HCT116 (cell line): ENCODE measurements at regions not wholly inside any gene's neighbourhood (a gene's known extent, or its start where the extent isn't known, plus 50 kb on each side); places are given as distances from the start of the nearest gene placed in this dataset.

Experiments used
- ATAC-seq: fragments of 200-7000 bp; cut with Tn5 transposase; 2 replicates; pipeline ENCODE4 v1.9.1; 2020; ENCODE audit warnings: mild to moderate bottlenecking, moderate library complexity
- BruUV-seq: library from RNA; stranded (reverse); fragments of 400-500 nt; replicated peaks from 2 replicates; lab custom pipeline; 2021; lab: Mats Ljungman, UMichigan
- CTCF ChIA-PET: fragments of 300-600 bp; sonication (Branson Sonifier 250); formaldehyde crosslinking; loops from one replicate; lab custom pipeline; 2021; ENCODE audit warnings: antibody characterized with exemption; lab: Charles Lee
- POLR2A ChIA-PET: fragments of 300-600, 350-600 bp; sonication (Branson Sonifier 250); formaldehyde crosslinking; loops from one replicate; lab custom pipeline; 2021; ENCODE audit warnings: antibody characterized with exemption; lab: Charles Lee
- RAD21 ChIA-PET, 2 experiments: fragments of 300-600 bp; sonication (Branson Sonifier 250); formaldehyde crosslinking; loops; one replicate each; lab custom pipeline; 2023; ENCODE audit warnings: low total read pairs in 2 of 2; ENCODE audit not compliant: uncharacterized antibody in 2 of 2, unreplicated experiment in 2 of 2, low non-redundant PET in 1 of 2; lab: Charles Lee
- DNase-seq: peaks from one replicate; pipeline ENCODE4 v3.0.0-alpha.2; 2010; ENCODE audit warnings: low read depth, low spot score
- H2AFZ ChIP-seq: fragments of 200-600 bp; shearing (Covaris generic), sonication (generic); 2 replicates; pipeline ENCODE4 v1.6.1; 2017; ENCODE audit warnings: low read depth, mixed run types, mixed read lengths, antibody characterized with exemption, low read length; ENCODE audit not compliant: poor library complexity, severe bottlenecking
- H3K27ac ChIP-seq: 2 replicates; pipeline ENCODE4 v1.5.1; 2012; ENCODE audit warnings: low read depth, low read length
- H3K27me3 ChIP-seq: fragments of 200-600 bp; sonication (generic); 2 replicates; pipeline ENCODE4 v1.6.1; 2016; ENCODE audit warnings: mixed run types, low read length, mixed read lengths; ENCODE audit not compliant: insufficient read depth
- H3K36me3 ChIP-seq, 2 experiments: fragments of 200-500 bp in 1 of 2; fragments of 200-600 bp in 1 of 2; sonication (Bioruptor generic) in 1 of 2; sonication (generic) in 1 of 2; 2 replicates each; pipeline versions ENCODE4 v1.5.1 to v1.6.1; 2014 to 2016; ENCODE audit warnings: low read length in 2 of 2, inconsistent platforms in 1 of 2, mixed read lengths in 1 of 2, mixed run types in 1 of 2; ENCODE audit not compliant: insufficient read depth in 2 of 2, control insufficient read depth in 1 of 2
- H3K4me1 ChIP-seq, 2 experiments: fragments of 200-600 bp in 1 of 2; sonication (generic) in 1 of 2; 2 replicates each; pipeline versions ENCODE4 v1.5.1 to v1.6.1; 2012 to 2017; ENCODE audit warnings: low read length in 2 of 2, inconsistent platforms in 1 of 2, mild to moderate bottlenecking in 1 of 2, mixed read lengths in 1 of 2, mixed run types in 1 of 2, moderate library complexity in 1 of 2; ENCODE audit not compliant: insufficient read depth in 2 of 2, control insufficient read depth in 1 of 2
- H3K4me2 ChIP-seq: fragments of 200-600 bp; sonication (generic); 2 replicates; pipeline ENCODE4 v1.6.1; 2017; ENCODE audit warnings: mixed run types, low read length, mixed read lengths
- H3K4me3 ChIP-seq, 2 experiments: fragments of 200-600 bp in 1 of 2; sonication (generic) in 1 of 2; replicated peaks in 1 of 2; 2 replicates each; pipeline ENCODE4 v1.5.1; 2011 to 2016; ENCODE audit warnings: low read length in 2 of 2, control low read depth in 1 of 2, low read depth in 1 of 2, mild to moderate bottlenecking in 1 of 2, mixed read lengths in 1 of 2, mixed run types in 1 of 2
- H3K79me2 ChIP-seq: fragments of 200-600 bp; sonication (generic); 2 replicates; pipeline ENCODE4 v1.6.1; 2017; ENCODE audit warnings: mild to moderate bottlenecking, mixed run types, low read length, moderate library complexity, mixed read lengths; ENCODE audit not compliant: insufficient read depth
- H3K9ac ChIP-seq: fragments of 200-600 bp; sonication (generic); 2 replicates; pipeline ENCODE4 v1.6.1; 2016; ENCODE audit warnings: low read length, mixed read lengths
- H3K9me2 ChIP-seq: fragments of 200-600 bp; sonication (generic), shearing (Covaris generic); 2 replicates; pipeline ENCODE4 v1.6.1; 2017; ENCODE audit warnings: mixed run types, mild to moderate bottlenecking, moderate library complexity; ENCODE audit not compliant: insufficient read depth
- H3K9me3 ChIP-seq, 2 experiments: fragments of 200-500 bp in 1 of 2; fragments of 200-600 bp in 1 of 2; sonication (Bioruptor generic) in 1 of 2; sonication (generic) in 1 of 2; 2 replicates each; pipeline ENCODE4 v1.6.1; 2014 to 2017; ENCODE audit warnings: low read length in 2 of 2, mixed read lengths in 2 of 2, inconsistent platforms in 1 of 2, low read depth in 1 of 2, mild to moderate bottlenecking in 1 of 2, mixed run types in 1 of 2, moderate library complexity in 1 of 2; ENCODE audit not compliant: control insufficient read depth in 1 of 2, insufficient read depth in 1 of 2
- H4K20me1 ChIP-seq: fragments of 200-600 bp; sonication (generic), shearing (Covaris generic); 2 replicates; pipeline ENCODE4 v1.6.1; 2017; ENCODE audit warnings: mixed run types, mild to moderate bottlenecking, moderate library complexity; ENCODE audit not compliant: insufficient read depth
- ATF3 ChIP-seq: IDR thresholded peaks from 2 replicates; pipeline ENCODE4 v1.6.1; 2012
- CEBPB ChIP-seq: IDR thresholded peaks from 2 replicates; pipeline ENCODE4 v1.6.1; 2012; ENCODE audit warnings: low read depth
- CTCF ChIP-seq, 3 experiments: fragments of 200-600 bp in 1 of 3; sonication (generic) in 1 of 3; IDR thresholded peaks in 2 of 3; conservative IDR thresholded peaks in 1 of 3; 2 replicates each; pipeline ENCODE4 v1.5.1; 2012 to 2017; ENCODE audit warnings: low read depth in 2 of 3, low read length in 2 of 3, antibody characterized with exemption in 1 of 3, borderline replicate concordance in 1 of 3, control low read depth in 1 of 3, mild to moderate bottlenecking in 1 of 3, mixed read lengths in 1 of 3, mixed run types in 1 of 3, moderate library complexity in 1 of 3; ENCODE audit not compliant: insufficient read depth in 1 of 3
- EGR1 ChIP-seq: IDR thresholded peaks from 2 replicates; pipeline ENCODE4 v1.6.1; 2012; ENCODE audit warnings: low read depth
- ELF1 ChIP-seq: IDR thresholded peaks from 2 replicates; pipeline ENCODE4 v1.6.1; 2012; ENCODE audit warnings: low read depth, borderline replicate concordance
- EZH2 ChIP-seq: fragments of 200-600 bp; sonication (generic); IDR thresholded peaks from 2 replicates; pipeline ENCODE4 v1.6.1; 2017; ENCODE audit warnings: antibody characterized with exemption, mixed run types
- EZH2phosphoT487 ChIP-seq: fragments of 200-600 bp; IDR thresholded peaks from 2 replicates; pipeline ENCODE4 v1.6.1; 2018; ENCODE audit warnings: antibody characterized with exemption, borderline replicate concordance
- FOSL1 ChIP-seq: IDR thresholded peaks from 2 replicates; pipeline ENCODE4 v1.6.1; 2012; ENCODE audit warnings: low read depth
- MAX ChIP-seq: IDR thresholded peaks from 2 replicates; pipeline ENCODE4 v1.6.1; 2012
- REST ChIP-seq: IDR thresholded peaks from 2 replicates; pipeline ENCODE4 v1.6.1; 2012; ENCODE audit warnings: low read depth
- SIN3A ChIP-seq: IDR thresholded peaks from 2 replicates; pipeline ENCODE4 v1.6.1; 2012; ENCODE audit warnings: low read depth
- SP1 ChIP-seq: IDR thresholded peaks from 2 replicates; pipeline ENCODE4 v1.6.1; 2012; ENCODE audit warnings: low read depth
- SRF ChIP-seq: IDR thresholded peaks from 2 replicates; pipeline ENCODE4 v1.6.1; 2012; ENCODE audit warnings: low read depth
- TCF7L2 ChIP-seq: IDR thresholded peaks from 2 replicates; pipeline ENCODE4 v1.7.0; 2011; ENCODE audit warnings: borderline replicate concordance, inconsistent platforms; ENCODE audit not compliant: insufficient read depth, insufficient read length; ENCODE audit errors: extremely low read depth
- YY1 ChIP-seq: IDR thresholded peaks from 2 replicates; pipeline ENCODE4 v1.6.1; 2011; ENCODE audit warnings: low read length, low read depth, moderate library complexity, mild to moderate bottlenecking; ENCODE audit not compliant: insufficient replicate concordance; ENCODE audit errors: extremely low read depth
- ZFX ChIP-seq: fragments of 450-650 bp; IDR thresholded peaks from 2 replicates; pipeline ENCODE4 v1.6.1; 2017
- ZNF274 ChIP-seq: fragments of 200-500 bp; sonication (Bioruptor generic); IDR thresholded peaks from 2 replicates; pipeline ENCODE4 v1.6.1; 2014; ENCODE audit warnings: mild to moderate bottlenecking, low read depth, low read length, inconsistent platforms
- intact Hi-C: fragments of 100-400 bp; cut with micrococcal nuclease; formaldehyde crosslinking; loops from 2 replicates; pipeline ENCODE4 v1.10.0; 2022

- Histone ChIP-seq H3K4me2 (no peak overlapping the region), H4K20me1 (no peaks in the 10 kb centered on the region), H3K27me3 (no peaks in the 10 kb centered on the region), H3K79me2 (no peaks in the 10 kb centered on the region), H2AFZ (no peak overlapping the region), H3K9me3 (no peaks in the 10 kb centered on the region), H3K4me3 (no peak overlapping the region), H3K9ac (no peak overlapping the region), H3K4me1 (no peaks in the 10 kb centered on the region), H3K9me2 (no peaks in the 10 kb centered on the region), H3K36me3 (no peaks in the 10 kb centered on the region; a peak in 1 of 4 replicates), H3K27ac (no peak overlapping the region)
- CTCF ChIA-PET = no interaction called here
- POLR2A ChIA-PET = no interaction called here
- no peak for TF ChIP-seq EZH2
- no peak for TF ChIP-seq ELF1
- no peak for TF ChIP-seq TCF7L2
- TF ChIP-seq EGR1 = no peak
- no peak for TF ChIP-seq SIN3A
- TF ChIP-seq ZNF274 = no peak
- TF ChIP-seq ATF3 = no peak
- TF ChIP-seq FOSL1 = no peak
- TF ChIP-seq CTCF (IDR thresholded peaks at IDR 0.05 in 2 of 3, conservative IDR thresholded peaks at IDR 0.05 in 1 of 3; ENCODE audit: borderline replicate concordance in 1 of 3, insufficient read depth in 1 of 3, low read depth in 2 of 3, low read length in 2 of 3) = no peak
- TF ChIP-seq REST = no peak
- no peak for TF ChIP-seq SRF
- TF ChIP-seq SP1 = no peak
- TF ChIP-seq CEBPB = no peak
- TF ChIP-seq MAX = no peak
- TF ChIP-seq EZH2phosphoT487 = no peak
- no peak for TF ChIP-seq ZFX
- no peak for TF ChIP-seq YY1
- intact Hi-C loops = no loop called here
- BruUV-seq = no TSS peak
- RAD21 ChIA-PET = no interaction called here
- DNase-seq = no peak
- no peak for ATAC-seq
These were observed 270.2 kb upstream of the RIOK2 start for GRCh38 chr5:97453263-97453662.
